Central memory CD8-positive, alpha-beta T cell (primary cell): ENCODE measurements at regions not wholly inside any gene's neighbourhood (a gene's known extent, or its start where the extent isn't known, plus 50 kb on each side); places are given as distances from the start of the nearest gene placed in this dataset.

Experiments
- ATAC-seq: fragments of 150-1000 bp; cut with Tn5 transposase; replicated peaks from 2 replicates; pipeline ENCODE4 v1.10.0; 2022; ENCODE audit warnings: mild to moderate bottlenecking, moderate FRiP score, moderate number of reproducible peaks; ENCODE audit not compliant: poor library complexity, severe bottlenecking; ENCODE audit errors: extremely low read depth
- DNase-seq, 2 donors: peaks; one replicate each; pipeline ENCODE4 v3.0.0; 2021; ENCODE audit warnings: low spot score in 2 of 2
- H3K27ac Mint-ChIP-seq: one replicate; pipeline ENCODE4 v1.8.0; 2022; ENCODE audit warnings: low read depth, mild to moderate bottlenecking, moderate library complexity, mixed read lengths
- H3K27me3 Mint-ChIP-seq: one replicate; pipeline ENCODE4 v1.8.0; 2022; ENCODE audit warnings: mixed read lengths
- H3K36me3 Mint-ChIP-seq: one replicate; pipeline ENCODE4 v1.8.0; 2022; ENCODE audit warnings: mild to moderate bottlenecking, moderate library complexity, mixed read lengths; ENCODE audit not compliant: insufficient read depth
- H3K4me1 Mint-ChIP-seq: one replicate; pipeline ENCODE4 v1.8.0; 2022; ENCODE audit warnings: mixed read lengths
- H3K4me3 Mint-ChIP-seq: one replicate; pipeline ENCODE4 v1.8.0; 2022; ENCODE audit warnings: mild to moderate bottlenecking, moderate library complexity, mixed read lengths
- H3K9me3 Mint-ChIP-seq: one replicate; pipeline ENCODE4 v1.8.0; 2022; ENCODE audit warnings: mixed read lengths

DNA sequence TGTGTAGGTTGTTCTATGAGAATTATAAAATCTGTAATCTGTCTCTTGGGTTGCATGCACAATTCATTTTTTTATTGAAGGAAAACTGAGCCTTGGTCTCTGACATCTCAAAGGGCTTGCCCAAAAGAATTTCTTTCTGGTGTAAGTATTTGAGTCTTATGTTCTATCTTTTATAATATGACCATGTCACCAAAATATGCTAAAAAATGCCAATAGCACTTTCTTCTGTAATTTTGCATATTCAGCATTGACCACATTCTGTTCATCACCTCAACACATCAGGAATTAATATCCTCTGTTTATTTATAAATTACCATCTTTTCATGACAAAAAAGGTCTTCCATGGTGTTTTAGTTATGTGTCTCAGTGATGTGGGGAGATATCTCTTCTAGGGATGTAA lies 268.7 kb upstream of the TCF4 start:
- Mint-ChIP-seq H3K4me3 (no peak overlapping the region), H3K9me3 (peaks cover 28% of the 10 kb centered on the region), H3K27me3 (no peaks in the 10 kb centered on the region), H3K36me3 (no peaks in the 10 kb centered on the region), H3K27ac (no peak overlapping the region), H3K4me1 (no peaks in the 10 kb centered on the region)
- DNase-seq (no peak), ATAC-seq (no peak)

DNA sequence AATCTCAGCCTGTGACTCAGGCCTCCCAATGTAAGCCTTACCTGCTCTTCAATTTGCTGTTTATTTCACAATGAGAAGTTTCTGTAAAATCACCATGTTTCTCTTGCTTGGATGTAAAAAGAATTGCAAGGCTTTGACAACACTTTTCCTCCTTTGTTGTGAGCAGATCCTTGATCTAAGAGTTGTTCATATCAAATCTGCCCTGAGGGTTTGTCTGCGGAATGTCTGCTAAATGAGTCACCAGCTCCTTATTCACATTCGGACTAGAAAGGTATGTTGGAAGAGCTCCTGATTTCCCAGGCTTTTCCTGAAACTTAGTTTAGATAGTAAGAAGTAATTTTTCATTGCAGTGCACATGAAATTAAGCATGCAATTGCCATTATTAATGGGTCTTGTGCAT lies 268.2 kb upstream of the TCF4 start:
- no peak overlapping the region for H3K27ac Mint-ChIP-seq
- no peak overlapping the region for H3K4me3 Mint-ChIP-seq
- ATAC-seq (no peak), DNase-seq (no peak)
- H3K9me3 Mint-ChIP-seq, result peaks cover 28% of the 10 kb centered on the region
- H3K36me3 Mint-ChIP-seq, result no peaks in the 10 kb centered on the region
- no peaks in the 10 kb centered on the region for H3K27me3 Mint-ChIP-seq
- H3K4me1 Mint-ChIP-seq, result no peaks in the 10 kb centered on the region

DNA sequence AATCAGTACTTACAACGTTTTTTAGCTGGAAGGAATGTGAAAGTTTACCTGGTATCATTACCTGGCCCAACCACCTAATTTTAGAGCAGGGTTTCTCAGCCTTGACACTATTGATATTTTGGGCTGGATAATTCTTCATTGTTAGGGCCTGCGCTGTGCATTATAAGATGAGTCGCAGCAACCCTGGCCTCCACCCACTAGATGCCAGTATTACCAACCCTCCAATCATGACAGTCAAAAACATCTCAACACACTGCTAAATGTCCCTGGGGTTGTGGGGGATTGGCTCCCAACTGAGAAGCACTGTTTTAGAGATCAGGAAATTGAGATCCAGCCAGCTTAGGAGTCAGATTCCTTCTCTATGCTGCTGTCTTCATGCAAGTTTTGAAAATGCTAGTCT lies 265.3 kb upstream of the TCF4 start:
- H3K4me3 Mint-ChIP-seq, result no peak overlapping the region
- ATAC-seq (no peak), DNase-seq (no peak)
- no peaks in the 10 kb centered on the region for H3K27me3 Mint-ChIP-seq
- peaks cover 27% of the 10 kb centered on the region for H3K9me3 Mint-ChIP-seq
- H3K4me1 Mint-ChIP-seq, result no peaks in the 10 kb centered on the region
- no peak overlapping the region for H3K27ac Mint-ChIP-seq
- no peaks in the 10 kb centered on the region for H3K36me3 Mint-ChIP-seq

DNA sequence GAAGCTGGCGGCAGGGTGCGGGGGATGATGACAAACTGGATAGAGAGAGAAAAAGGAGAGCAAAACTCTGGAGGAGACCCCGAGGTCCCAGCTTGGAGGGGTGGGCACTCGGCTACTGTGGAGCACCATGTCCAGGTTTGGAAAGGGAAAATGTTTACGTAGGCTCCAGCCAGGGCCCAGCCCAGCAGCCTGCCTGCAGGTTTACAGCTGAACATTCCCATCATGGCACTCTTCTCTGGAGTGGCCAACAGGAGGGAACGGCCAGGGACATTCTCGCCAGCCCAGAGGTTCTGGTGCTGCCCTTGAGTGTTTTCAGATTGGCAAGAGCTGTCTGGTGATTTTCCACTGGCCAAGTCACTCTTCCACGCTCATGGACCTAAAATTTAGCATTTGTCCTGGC lies 262.9 kb upstream of the TCF4 start:
- no peaks in the 10 kb centered on the region for H3K36me3 Mint-ChIP-seq
- no peaks in the 10 kb centered on the region for H3K27me3 Mint-ChIP-seq
- no peak overlapping the region for H3K4me3 Mint-ChIP-seq
- ATAC-seq, result no peak
- no peaks in the 10 kb centered on the region for H3K4me1 Mint-ChIP-seq
- H3K27ac Mint-ChIP-seq, result no peak overlapping the region
- DNase-seq, result no peak
- H3K9me3 Mint-ChIP-seq, result peaks cover 27% of the 10 kb centered on the region

DNA sequence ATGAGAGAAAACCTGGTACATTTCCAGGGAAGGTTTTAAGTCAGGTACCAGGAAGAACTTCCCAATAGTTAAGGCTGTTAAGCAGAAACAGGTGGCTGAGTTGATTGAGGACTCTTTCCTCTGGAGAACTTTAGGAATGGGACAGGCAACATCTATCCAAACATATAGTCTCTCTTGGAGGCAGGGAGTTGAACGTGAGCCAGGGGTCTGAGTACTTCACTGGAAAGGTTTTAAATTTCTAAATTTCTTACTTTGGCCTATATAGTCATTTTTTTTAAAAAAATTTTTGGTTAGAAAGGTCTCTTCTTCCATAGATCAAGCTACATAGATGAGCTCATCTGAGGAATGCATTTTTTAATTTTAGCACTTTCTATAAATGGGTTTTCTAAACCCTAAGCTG lies 261.4 kb upstream of the TCF4 start:
- H3K4me3 Mint-ChIP-seq, result no peak overlapping the region
- H3K9me3 Mint-ChIP-seq, result peaks cover 16% of the 10 kb centered on the region
- no peaks in the 10 kb centered on the region for H3K36me3 Mint-ChIP-seq
- H3K4me1 Mint-ChIP-seq, result no peaks in the 10 kb centered on the region
- ATAC-seq (no peak), DNase-seq (no peak)
- H3K27ac Mint-ChIP-seq, result no peak overlapping the region
- no peaks in the 10 kb centered on the region for H3K27me3 Mint-ChIP-seq

DNA sequence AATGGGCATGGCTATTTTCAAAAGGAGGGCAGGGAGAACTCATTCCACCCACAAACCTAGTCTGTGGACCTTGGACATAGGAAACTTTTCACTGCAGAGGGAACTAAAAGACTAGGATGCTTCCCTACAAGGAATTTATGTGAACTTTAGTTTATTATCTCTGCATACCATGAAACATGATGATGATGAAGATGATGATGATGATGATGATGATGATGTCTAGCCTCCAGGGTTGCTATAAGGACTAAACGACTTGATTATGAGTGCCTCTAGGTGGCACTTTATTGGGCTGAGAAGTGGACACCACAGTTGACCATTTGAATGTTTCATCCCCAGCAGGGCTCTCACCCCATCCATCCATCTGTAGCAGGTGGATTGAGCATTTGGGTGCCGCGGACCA lies 260.0 kb upstream of the TCF4 start:
- no peaks in the 10 kb centered on the region for H3K4me1 Mint-ChIP-seq
- H3K9me3 Mint-ChIP-seq, result peaks cover 13% of the 10 kb centered on the region
- DNase-seq (no peak), ATAC-seq (no peak)
- no peak overlapping the region for H3K27ac Mint-ChIP-seq
- no peaks in the 10 kb centered on the region for H3K27me3 Mint-ChIP-seq
- H3K4me3 Mint-ChIP-seq, result no peak overlapping the region
- H3K36me3 Mint-ChIP-seq, result no peaks in the 10 kb centered on the region

DNA sequence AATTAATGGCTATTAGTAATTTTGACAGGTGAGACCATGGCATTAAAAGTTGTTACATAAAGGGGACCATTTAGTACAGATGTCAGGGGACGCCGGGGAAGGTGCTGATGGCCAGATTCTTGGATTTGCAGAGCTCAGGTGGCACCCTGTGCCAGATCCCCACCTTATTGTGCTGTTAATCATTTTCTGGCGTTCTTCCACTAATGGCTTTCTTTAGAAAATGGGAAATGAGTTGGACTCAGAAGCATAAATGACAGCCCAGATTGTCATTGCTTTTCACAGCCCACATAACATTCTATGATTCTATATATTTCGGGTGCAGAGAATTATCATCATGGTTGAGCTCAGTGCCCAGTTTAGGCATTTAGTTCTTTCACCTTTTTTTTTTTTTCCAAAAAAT lies 257.2 kb upstream of the TCF4 start:
- ATAC-seq (no peak), DNase-seq (no peak)
- Mint-ChIP-seq H3K9me3 (peaks cover 13% of the 10 kb centered on the region), H3K36me3 (no peaks in the 10 kb centered on the region), H3K27ac (no peak overlapping the region), H3K4me1 (no peaks in the 10 kb centered on the region), H3K4me3 (no peak overlapping the region), H3K27me3 (no peaks in the 10 kb centered on the region)

DNA sequence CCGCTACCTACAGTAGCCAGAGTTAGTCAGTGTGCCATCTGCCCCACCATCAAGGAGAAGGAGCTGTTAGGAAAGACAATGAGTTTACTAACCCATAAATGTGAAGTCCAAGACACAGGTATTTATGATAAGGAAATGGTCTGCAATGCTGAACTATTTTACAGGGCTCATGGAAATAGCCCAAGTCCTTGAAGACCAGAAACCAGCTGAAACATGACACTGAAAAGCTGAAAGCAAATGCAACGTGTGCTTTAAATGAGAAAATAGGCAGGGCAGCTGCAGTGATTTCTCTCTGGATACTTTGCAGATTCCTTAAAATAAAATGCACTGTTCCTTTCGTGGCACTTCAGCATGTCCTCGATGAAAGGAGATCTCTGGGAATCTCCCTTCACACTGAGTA lies 256.4 kb upstream of the TCF4 start:
- no peak for ATAC-seq
- Mint-ChIP-seq H3K4me3 (no peak overlapping the region), H3K9me3 (peaks cover 19% of the 10 kb centered on the region), H3K36me3 (no peaks in the 10 kb centered on the region), H3K4me1 (no peaks in the 10 kb centered on the region), H3K27me3 (no peaks in the 10 kb centered on the region), H3K27ac (no peak overlapping the region)
- no peak for DNase-seq

DNA sequence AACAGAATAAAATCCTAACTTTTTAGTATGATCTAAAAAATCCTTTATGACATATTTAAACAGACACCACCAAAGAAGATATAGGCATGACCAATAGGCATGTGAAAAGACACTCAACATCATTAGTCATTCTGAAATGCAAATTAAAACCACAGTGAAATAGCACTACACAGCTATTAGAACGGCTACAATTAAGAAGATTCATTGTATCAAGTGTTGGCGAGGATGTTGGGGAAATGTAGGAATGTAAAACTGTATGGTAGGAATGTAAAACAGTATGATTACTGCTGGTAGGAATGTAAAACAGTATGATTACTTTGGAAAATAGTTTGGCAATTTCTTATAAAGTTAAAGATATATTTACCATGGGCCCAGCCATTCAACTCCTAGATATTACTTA lies 253.3 kb upstream of the TCF4 start:
- Mint-ChIP-seq H3K36me3 (no peaks in the 10 kb centered on the region), H3K4me3 (no peak overlapping the region)

DNA sequence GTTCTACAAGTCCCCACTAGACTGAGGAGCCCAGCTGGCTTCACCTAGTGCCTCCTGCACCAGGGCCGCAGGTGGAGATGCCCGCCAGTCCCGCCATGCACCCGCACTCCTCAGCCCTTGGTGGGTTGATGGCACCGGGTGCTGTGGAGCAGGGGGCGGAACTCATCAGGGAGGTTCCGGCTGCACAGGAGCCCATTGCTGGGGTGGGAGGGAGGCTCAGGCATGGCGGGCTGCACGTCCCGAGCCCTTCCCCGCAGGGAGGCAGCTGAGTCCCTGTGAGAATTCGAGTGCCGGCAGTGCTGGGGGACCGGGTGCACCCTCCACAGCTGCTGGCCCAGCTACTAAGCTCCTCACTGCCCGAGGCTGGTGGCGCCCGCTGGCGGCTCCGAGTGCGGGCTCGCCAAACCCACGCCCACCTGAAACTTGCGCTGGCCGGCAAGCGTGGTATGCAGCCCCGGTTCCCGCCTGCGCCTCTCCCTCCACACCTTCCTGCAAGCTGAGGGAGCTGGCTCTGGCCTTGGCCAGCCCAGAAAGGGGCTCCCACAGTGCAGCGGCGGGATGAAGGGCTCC lies 252.7 kb upstream of the TCF4 start:
- no peaks in the 10 kb centered on the region for H3K36me3 Mint-ChIP-seq
- H3K27me3 Mint-ChIP-seq, result no peaks in the 10 kb centered on the region
- no peak for ATAC-seq
- H3K4me1 Mint-ChIP-seq, result no peaks in the 10 kb centered on the region
- peaks cover 34% of the 10 kb centered on the region for H3K9me3 Mint-ChIP-seq
- DNase-seq, result no peak
- no peak overlapping the region for H3K4me3 Mint-ChIP-seq
- H3K27ac Mint-ChIP-seq, result no peak overlapping the region

More for the DNA sequence above, 253.3 kb upstream of the TCF4 start:
- peaks cover 34% of the 10 kb centered on the region for H3K9me3 Mint-ChIP-seq
- no peak for DNase-seq
- no peak for ATAC-seq
- no peaks in the 10 kb centered on the region for H3K27me3 Mint-ChIP-seq
- H3K4me1 Mint-ChIP-seq, result no peaks in the 10 kb centered on the region
- H3K27ac Mint-ChIP-seq, result no peak overlapping the region

DNA sequence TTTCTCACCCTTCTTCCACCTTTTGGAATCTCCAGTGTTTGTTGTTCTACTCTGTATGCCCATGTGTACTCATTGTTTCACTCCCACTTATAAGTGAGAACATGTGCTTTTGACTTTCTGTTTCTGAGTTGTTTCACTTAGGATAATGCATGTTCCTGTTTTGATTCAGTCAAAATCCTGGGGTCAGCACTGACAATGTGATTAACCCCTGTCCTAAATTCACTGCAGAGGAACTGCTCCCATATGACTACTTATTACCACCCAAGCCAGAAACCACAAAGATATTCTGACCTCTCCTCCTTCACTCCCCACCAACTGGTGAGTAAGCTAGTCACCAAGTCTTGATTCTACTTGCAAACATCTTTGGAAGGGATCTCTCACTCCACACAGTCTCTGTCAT lies 251.4 kb upstream of the TCF4 start:
- H3K27me3 Mint-ChIP-seq, result no peaks in the 10 kb centered on the region
- no peaks in the 10 kb centered on the region for H3K36me3 Mint-ChIP-seq
- DNase-seq (no peak), ATAC-seq (no peak)
- no peak overlapping the region for H3K27ac Mint-ChIP-seq
- H3K4me1 Mint-ChIP-seq, result no peaks in the 10 kb centered on the region
- H3K9me3 Mint-ChIP-seq, result peaks cover 34% of the 10 kb centered on the region
- no peak overlapping the region for H3K4me3 Mint-ChIP-seq

DNA sequence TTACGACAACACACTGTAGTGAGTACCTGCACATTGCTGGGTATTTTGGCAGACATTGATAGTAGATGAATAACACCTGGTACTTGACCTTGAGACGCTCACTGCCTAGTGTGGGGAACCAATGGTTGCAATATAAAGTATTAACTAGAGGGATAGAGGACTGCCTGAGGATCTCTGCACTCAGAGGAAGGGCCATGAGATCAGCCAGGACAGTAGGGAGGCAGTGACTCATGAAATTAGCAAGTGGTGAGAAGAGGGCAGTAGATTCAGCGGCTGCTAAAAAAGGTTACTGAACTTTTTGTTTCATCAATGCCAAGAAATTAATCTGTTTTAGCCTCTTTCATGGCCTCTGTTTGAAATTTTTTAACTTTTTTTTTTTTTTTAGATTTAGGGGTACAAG lies 250.8 kb upstream of the TCF4 start:
- H3K36me3 Mint-ChIP-seq, result no peaks in the 10 kb centered on the region
- DNase-seq, result no peak

DNA sequence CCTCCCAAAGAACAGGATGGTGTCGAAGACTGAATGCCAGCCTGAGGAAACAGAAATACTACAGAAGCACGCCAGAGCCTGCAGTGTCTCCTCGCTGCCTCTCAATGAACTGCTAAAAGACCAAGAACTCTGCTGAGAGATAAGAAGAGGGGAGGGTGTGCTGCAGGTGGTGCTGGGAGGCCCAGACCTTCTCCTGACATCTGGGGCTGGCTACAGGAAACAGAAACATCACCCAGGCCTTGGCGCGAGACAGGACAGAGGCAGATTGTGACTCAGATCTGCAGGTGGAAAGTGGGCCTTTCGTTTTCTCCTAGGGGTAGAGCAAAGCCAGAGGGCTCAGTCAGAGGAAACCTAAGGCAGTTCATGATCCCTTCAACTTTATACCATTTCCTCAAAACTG lies 250.3 kb upstream of the TCF4 start:
- no peaks in the 10 kb centered on the region for H3K4me1 Mint-ChIP-seq
- peaks cover under 1% of the 10 kb centered on the region for H3K36me3 Mint-ChIP-seq
- no peak for ATAC-seq
- no peak overlapping the region for H3K27ac Mint-ChIP-seq
- H3K9me3 Mint-ChIP-seq, result peaks cover 40% of the 10 kb centered on the region
- no peak for DNase-seq
- H3K4me3 Mint-ChIP-seq, result no peak overlapping the region
- H3K27me3 Mint-ChIP-seq, result no peaks in the 10 kb centered on the region

More for the DNA sequence above, 250.8 kb upstream of the TCF4 start:
- no peaks in the 10 kb centered on the region for H3K4me1 Mint-ChIP-seq
- H3K9me3 Mint-ChIP-seq, result peaks cover 35% of the 10 kb centered on the region
- ATAC-seq, result no peak
- H3K27me3 Mint-ChIP-seq, result no peaks in the 10 kb centered on the region
- no peak overlapping the region for H3K27ac Mint-ChIP-seq
- H3K4me3 Mint-ChIP-seq, result no peak overlapping the region

DNA sequence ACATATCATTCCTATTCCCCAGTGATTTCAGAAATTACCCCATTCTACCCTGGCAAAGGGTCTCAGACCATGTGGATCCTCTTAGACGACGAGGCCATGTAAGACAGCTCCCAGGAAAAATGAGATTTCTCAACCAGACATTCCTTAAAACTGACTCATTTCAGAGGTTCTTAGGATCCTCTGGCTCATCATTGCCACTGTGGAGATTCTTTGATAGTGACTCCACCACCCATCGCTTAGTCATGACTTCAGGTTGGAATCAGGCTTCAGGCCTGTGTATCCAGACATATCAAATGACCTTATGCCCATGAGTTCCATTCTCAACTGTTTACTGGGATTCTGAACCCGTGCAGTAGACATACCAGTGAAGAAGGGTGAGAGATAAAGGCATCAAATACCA lies 245.6 kb upstream of the TCF4 start:
- ATAC-seq, result no peak
- Mint-ChIP-seq H3K27ac (no peak overlapping the region), H3K9me3 (peaks cover 25% of the 10 kb centered on the region), H3K36me3 (peaks cover 2% of the 10 kb centered on the region), H3K4me1 (no peaks in the 10 kb centered on the region), H3K27me3 (no peaks in the 10 kb centered on the region), H3K4me3 (no peak overlapping the region)
- DNase-seq, result no peak
